Dedifferentiated amniotic fluid mesenchymal stem cell (primary cell): ENCODE measurements at regions not wholly inside any gene's neighbourhood (a gene's known extent, or its start where the extent isn't known, plus 50 kb on each side); places are given as distances from the start of the nearest gene placed in this dataset.
"Not testable (repeated sequence)": the region's sequence is repeated elsewhere in the genome, so short reads cannot be mapped to it uniquely, and the experiment has no call there.

ENCODE experiments used
- DNase-seq: peaks from one replicate; pipeline ENCODE4 v3.0.0-alpha.2; 2016; ENCODE audit errors: extremely low spot score

DNA sequence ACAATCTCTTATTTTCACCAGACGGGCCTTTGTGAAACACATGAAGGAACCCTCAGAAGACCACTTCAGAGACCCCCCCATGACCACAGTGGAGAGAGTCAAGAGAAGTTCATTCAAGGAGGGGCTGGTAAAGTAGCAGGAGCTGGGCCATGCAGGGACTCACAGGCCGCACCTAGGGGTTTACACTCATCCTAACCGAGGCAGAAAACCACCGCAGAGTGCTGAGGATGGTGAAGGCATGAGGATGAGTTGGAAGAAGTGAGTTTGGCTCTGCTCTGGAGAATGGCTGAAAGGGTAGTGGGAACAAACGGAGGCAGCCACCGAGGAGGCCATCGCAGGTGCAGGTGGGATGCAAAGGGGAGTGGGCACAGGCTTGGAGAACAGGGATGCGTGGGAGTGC is 1046.9 kb downstream of the UQCRFS1 start:
- no peak for DNase-seq

DNA sequence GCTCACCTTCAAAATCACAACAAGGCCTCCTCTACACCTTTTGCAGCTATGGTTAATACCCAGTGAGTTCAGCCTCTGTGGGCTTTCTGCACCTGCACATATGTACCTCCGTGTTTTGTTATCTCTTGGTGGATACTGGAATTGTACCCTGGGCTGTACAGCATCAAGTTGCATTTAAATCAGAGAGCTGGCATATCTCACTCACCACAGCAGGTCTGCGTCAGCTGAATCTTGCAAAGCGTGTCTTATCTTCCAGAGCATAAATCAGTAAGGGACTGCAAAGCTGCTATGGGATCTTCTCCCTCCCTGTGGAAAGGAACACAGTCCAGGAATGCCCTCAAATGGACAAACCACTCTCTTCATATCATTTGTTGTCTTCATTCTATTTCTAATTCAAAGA is 1048.7 kb downstream of the UQCRFS1 start:
- no peak for DNase-seq

DNA sequence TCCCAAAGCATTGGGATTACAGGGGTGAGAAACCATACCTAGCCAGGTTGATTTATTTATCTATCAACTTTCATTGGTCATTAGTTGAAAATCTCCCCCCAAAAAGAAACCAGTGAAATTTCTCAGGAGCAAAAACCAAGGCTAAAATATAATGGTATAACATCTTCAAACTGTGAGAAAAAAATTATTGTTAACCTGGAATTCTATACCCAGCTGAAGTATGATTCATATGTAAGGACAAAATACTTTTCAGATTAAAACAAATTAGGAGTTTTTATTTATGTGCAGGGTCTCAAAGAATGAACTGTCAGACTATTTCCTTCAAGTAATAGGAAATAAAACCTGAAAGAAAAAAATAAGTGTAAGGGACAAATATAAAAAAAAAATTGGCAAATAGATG is 1053.9 kb downstream of the UQCRFS1 start:
- no peak for DNase-seq

DNA sequence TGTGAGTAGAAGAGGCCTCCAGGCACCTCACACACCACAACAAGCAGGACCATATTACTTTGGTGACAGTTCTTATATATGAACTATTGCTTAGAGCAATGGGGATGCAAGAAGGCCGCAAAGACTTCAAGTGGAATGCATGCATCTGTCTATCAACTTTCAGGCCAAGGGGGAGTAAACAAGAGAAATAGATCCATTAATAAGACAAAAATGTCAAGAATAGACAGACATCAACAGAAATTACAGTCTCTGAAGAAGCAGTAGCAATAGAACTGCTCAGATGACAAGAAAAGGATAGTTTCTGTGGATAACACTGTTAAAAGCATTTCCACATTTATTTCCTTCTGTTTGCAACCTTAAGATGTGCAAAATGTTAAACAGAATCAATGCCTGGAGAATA is 1057.7 kb downstream of the UQCRFS1 start:
- no peak for DNase-seq

DNA sequence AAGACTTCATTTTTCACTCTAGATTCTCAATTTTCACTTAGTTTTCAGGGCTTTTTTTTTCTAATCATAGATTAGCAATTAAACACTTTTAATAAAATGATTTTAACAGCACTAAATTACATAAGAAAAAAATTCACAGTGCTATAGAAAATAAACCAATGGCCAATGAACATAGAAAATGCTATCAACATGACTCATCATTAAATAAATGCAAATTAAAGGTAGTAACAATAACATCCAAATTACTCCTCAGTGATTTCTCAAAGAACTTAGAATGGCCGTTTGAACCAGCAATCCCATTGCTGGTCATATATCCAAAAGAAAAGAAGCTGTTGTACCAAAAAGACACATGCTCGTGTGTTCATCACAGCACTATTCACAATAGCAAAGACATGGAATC is 1058.9 kb downstream of the UQCRFS1 start:
- DNase-seq = no peak

DNA sequence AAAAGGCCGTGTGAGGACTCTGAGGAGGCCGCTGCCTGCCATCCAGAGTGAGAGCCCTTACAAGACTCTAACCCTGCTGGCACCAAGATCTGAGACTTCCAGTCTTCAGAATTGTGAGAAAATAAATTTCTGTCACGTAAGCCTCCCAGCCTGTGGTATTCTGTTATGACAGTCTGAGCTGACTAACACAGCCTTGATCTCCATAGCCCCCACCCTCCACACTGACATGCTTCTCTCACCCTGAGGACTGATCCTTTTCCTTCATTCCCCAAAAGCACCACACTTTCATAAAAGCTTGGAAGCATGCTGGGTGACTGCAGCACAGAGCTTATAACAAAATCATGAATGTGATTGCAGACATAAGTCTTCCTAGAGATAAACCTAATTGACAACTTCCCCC is 1059.8 kb downstream of the UQCRFS1 start:
- DNase-seq = no peak

DNA sequence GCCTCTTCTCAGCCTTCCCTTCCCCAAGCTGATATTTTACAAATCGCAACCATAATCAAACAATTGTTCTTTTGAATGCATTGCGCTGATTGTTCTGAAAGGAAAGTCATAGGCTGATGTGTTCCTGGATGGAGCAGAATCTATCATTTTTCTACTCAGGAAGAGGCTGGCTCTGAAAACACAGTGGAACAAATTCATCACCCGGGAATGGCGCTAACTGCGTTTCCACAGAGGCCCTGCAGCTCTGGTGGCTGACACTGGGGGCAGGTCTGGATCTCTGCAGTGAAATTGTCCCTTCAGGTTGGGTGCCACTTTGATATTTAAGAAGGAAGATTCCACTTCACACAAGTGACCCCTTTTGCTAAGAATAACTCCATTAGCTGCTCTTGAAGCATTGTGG is 1060.8 kb downstream of the UQCRFS1 start:
- no peak for DNase-seq

DNA sequence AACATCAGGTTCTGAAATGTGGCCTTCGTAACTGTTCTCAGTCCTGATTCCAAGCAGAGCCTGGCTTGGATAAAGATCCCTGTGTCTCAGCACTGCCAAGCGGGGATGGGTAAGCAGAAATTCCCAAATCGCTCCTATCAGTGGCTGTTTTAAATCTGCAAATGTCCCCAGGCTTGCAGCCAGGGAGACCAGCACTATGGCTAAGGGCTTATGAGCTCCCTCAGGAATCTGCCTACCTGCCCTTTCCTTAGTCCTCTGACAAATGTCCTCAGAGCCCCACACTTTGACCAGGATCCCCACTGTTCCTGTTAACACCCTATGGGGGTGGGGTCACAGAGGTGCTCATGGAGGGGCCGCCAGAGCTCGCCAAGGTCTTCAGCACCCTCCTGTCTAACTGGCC is 1062.8 kb downstream of the UQCRFS1 start:
- DNase-seq = no peak

DNA sequence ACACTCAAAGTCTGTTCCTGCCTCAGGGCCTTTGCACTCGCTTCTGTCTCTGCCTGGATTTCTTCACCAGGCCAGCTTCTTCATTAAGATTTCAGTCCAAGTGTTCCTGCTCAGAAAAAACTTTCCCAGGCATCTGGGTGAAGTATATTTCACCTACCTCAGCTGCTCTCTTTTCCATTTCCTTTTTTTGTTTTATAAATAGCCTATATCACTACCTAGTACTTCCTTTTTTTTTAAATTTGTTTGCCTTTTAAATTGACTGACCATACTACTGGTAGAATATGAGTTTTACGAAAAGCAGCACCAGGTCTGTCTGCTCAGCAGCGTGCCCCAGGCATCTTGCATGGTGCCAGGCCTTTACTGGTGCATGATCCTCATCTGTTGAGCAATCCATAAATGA is 1064.4 kb downstream of the UQCRFS1 start:
- DNase-seq = no peak

DNA sequence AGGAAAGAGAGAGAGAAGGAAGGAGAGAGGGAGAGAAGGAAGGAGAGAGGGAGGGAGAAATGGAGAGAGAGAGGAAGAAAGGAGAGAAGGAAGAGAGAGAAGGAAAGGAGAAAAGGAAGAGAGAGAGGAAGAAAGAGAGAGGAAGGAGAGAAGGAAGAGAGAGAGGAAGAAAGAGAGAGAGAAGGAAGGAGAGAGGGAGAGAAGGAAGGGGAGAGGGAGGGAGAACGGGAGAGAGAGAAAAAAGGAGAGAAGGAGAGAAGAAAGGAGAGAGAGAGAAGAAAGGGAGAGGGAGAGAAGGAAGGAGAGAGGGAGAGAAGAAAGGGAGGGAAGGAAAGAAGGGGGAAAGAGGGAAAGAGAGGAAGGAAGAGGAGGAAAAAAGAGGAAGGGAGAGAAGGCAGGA is 1070.7 kb downstream of the UQCRFS1 start:
- DNase-seq = no peak

DNA sequence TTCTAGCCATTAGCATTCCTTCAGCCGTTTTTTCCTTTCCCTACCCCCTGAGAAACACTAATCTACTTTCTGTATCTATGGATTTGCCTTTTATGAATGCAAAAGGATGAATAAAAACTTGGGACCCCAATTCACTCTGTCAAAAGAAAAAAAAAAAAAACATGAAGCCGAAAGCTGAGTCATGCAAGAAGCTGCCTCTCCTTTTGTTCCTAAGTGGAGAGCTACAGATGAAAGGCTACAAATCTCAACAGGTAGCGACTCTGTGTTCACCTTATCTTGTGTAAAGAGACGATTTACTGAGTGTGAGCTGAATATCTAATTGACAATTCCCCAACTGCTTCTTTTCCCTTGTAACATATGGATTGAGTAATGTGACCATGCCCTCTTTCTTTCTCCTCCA is 1072.8 kb downstream of the UQCRFS1 start:
- DNase-seq = no peak

DNA sequence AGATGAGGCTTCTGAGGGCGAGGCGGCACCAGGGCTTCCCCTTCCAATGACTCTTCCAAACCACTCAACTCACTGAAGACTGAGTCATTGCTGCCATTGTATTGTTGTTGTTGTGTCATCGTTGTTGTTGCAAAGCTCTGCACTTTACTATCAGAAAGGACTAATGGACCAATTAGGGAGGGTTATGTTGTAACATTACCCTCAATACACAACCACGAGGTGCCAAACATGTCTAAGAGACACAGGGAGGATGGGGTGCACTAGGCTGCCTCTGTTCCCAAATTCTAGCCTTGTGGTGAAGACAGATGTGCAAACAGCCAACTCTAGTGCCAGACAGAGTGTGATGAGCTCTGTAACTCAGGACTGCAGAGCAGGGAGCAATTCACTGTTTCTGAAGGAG is 1075.2 kb downstream of the UQCRFS1 start:
- no peak for DNase-seq

DNA sequence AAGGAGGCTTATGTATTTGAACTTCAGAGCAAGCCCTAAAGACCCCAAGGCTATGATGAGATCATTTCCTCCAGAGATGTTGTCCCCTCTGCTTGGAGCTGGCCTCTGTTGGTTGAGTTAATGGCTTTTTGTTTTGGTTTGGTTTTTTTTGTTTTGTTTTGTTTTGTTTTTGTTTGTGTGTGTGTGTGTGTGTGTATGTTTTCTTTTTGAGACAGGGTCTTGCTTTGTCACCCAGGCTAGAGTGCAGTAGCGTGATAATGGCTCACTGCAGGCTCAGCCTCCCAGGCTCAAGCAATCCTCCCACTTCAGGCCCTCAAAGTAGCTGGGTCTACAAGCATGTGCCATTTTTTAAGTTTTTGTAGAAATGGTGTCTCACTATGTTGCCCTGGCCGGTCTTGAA is 1076.2 kb downstream of the UQCRFS1 start:
- DNase-seq = no peak

DNA sequence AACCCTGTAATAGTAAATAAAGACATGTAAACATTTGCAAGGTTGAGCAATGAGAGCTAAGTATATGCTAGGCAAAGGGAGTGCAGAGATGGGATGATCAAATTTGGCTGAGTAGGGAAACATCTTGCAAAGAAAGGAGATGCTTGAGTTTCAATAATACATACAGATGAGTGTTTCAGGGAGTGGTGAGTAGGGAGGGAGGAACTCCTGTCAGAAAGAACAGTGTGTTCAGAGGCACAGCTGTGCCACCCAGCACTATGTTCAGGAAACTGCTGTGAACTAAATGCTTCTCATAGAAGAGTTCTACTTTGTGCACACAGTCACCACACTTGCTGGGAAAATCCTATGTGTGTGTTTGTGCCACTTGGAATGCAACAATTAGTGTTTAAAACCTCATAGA is 1077.1 kb downstream of the UQCRFS1 start:
- no peak for DNase-seq

DNA sequence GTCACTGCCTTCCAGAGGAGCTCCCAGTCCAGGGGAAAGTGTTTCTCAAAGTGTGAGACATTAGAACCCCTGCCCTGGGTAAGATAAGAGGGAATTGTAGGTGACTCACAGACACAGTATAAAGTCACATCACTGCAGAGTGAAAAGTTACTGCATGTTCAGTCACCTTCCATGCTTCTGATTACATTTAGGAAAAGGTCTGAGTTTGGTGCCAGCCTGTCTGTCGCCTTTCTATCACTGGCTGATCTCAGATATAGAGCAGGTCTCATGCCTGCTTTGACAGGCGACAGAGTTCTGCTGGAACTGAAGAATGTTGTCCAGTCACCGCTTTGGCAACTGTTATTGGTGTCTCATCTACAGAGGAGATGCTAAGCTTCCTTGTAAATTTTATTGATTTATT is 1078.6 kb downstream of the UQCRFS1 start:
- no peak for DNase-seq

DNA sequence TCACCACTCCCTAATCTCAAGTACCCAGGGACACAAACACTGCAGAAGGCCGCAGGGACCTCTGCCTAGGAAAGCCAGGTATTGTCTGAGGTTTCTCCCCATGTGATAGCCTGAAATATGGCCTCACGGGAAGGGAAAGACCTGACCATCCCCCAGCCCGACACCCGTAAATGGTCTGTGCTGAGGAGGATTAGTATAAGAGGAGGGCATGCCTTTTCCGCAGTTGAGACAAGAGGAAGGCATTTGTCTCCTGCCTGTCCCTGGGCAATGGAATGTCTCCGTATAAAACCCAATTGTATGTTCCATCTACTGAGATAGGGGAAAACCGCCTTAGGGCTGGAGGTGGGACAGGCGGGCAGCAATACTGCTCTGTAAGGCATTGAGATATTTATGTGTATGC is 1082.1 kb downstream of the UQCRFS1 start:
- DNase-seq = not testable (repeated sequence)

DNA sequence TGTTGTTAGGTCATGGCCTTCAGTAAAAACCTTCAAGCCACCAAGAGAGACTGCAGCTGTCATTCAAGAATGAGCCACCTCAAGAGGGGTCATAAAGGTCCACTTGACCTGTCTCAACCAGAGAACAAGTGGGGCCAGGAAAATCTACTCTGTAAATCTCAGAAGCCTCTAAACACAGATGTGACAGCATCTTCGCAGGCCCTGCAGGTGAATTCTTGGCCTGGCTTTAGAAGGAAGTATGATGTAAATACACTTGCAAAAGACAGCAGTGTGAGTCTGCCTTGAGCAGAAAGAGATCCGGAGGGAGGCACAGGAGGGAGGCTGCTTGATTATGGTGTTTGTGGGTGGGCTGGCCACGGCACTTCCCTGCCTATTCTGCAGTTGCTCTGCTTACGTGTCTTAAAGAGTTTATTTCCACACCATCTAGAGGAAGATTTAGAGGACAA is 1082.9 kb downstream of the UQCRFS1 start:
- DNase-seq = no peak

DNA sequence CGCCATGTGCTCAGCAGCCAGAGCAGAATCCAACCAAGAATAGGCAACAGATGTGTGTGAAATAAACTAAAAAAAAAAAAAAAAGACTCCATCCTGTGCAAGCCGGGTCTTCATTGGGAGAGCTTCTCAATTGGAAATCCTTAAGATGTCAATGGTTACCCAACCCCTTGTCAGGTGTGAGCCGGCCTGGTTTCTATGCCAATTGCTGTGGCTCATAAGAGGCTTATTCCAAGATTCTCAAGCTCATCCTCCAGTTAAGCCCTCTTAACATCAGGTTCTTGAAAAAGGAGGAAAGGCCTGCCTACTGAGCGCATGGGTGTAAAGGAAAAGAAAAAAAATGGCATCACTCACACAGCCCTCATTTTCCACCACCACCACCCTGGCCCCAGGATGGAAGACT is 1084.6 kb downstream of the UQCRFS1 start:
- DNase-seq = no peak

DNA sequence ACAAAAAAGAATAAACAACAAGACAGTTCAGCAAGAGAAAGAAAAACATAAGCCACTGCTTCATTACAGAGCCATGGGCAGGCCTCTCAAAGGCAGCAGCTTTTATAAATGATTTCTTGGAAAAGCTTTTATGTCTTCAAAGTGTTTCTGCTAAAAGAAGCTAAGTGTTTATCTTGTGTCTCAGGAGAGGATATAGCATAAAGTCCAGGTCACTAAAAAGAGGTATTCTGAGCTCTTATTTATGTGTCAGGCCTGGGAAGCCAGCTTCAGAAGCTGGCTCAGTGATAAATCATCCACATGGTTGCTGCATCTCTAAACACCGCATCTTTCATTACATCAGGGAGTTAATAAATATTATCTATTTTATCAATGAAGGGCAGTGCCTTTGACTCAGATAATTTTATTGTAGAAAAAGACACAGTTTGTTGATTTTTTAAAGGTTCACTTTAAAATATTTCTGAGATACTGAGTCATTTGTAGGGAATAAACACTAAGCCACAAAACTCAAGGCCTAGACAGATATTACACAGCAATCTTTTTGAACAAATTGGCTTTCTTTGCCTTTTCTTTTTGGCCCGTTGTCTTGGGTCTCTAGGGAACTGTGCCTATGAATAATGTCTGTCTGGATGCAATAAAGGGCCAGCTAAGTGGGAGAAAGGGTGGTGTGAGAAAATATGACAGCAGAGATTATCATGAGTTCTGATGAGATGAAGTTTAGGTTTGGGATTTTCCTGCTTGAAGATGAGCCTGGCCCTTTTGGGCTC is 1086.6 kb downstream of the UQCRFS1 start:
- DNase-seq = no peak

DNA sequence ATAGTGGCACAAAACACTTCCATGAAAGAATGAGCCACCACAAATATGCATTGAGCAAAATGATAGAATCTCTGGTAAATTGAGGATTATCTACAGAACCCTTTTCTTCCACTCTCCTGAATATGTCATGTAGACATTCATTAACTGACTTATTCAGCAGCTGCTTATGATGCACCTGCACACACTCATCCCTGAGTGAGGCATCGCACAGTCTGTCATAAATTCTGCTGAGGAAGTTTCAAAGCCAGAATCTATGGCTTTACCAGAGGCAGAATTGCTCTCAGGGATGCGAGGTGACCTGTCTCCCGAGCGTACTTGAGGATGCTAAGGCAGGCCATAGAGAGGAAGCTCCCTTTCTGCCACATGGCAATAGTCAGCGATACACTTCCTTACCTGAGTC is 1090.2 kb downstream of the UQCRFS1 start:
- DNase-seq = no peak

DNA sequence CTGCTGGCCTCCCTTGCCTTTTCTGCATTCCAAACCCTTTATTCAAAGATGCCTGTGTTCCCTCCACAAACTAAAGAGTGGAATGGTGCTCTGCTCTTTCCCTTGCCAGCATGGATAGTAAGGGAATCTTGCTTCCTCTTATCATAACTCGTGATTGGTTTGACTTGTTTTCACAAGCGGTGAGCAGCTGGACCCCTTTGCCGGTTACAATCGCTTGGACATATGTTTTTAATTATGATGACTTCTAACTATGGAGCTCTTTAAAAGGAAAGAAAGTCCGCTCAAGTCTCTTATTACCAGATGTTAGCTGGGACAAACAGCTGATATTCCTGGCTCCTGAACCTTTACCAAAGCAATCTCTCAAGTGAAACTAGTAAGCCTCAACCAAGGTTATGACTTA is 1094.7 kb downstream of the UQCRFS1 start:
- DNase-seq = no peak

DNA sequence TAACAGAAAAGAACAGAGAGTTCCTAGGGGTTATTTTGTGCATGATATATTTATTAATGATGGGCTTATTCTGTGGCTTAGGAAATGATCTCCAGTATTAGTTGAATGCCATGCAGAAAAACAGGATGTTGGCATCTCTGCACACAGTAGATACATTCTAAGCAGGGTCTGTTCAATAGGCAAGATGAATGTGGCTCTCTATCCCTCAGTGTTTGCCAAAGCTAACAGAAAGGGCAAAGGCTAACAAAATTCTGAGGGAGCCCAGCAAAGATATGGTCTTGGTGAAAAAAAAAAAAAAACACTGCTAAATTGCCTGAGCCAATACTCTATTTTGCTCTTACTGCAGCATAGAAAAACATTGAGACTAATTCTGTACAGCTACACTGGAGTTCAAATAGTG is 1095.8 kb downstream of the UQCRFS1 start:
- no peak for DNase-seq

DNA sequence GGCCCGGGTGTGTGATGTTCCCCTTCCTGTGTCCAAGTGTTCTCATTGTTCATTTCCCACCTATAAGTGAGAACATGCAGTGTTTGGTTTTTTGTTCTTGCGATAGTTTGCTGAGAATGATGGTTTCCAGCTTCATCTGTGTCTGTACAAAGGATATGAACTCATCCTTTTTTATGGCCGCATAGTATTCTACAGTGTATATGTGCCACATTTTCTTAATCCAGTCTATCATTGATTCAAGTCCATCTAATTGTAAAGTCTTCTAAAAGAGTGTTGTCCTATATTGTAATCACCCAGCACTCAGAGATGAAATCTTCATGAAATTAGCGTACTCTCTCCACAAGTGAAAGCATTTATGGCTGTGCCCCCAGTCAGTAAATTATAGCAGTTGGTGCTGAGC is 1096.6 kb downstream of the UQCRFS1 start:
- not testable (repeated sequence) for DNase-seq

DNA sequence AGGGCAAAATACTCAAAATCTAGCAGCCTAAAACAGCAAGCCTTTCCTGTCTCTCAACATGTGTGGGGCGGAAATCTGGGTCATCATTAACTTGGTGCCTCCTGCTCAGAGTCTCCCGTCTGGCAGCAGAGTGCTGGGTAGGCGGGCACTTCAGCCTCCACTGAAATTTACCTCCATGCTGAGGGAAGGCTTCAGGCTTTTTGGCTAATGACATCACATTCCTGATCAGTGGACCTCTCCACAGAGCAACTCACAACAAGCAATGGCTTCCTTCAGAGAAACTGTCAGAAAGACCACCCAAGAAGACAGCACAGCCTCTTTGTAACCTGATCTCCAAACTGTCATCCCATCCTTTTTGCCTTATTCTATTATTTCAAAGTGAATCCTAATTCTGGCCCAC is 1109.0 kb downstream of the UQCRFS1 start:
- no peak for DNase-seq
